ENCODE measurements at regions not wholly inside any gene's neighbourhood (a gene's known extent, or its start where the extent isn't known, plus 50 kb on each side); places are given as distances from the start of the nearest gene placed in this dataset.

DNA sequence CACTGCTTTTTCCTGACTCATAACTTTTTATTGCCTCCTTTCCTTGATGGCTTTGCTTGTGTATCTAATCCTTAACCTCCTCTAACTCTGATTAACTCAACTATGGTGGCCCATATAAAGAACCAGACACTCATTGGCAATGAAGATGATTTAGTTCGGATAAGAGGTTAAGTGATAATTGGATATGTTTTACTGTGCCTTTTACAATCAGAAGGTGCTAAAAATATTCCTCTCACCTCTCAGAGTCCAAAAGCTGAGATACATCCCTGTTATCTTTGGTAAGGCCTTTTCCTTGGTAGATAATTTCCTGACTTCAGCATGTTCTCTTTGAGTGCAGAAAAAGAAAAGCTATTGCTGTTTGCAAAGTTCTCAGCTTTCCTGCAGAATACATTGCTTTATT lies 367.7 kb downstream of the SLC16A7 start:
- no peaks in the 10 kb centered on the region for H3K9me3 ChIP-seq
- H3K27ac ChIP-seq: no peak overlapping the region
- no peak overlapping the region for H3K4me3 ChIP-seq (ENCODE audit: low read depth in 1 of 2, low read length in 1 of 2)
- H3K36me3 ChIP-seq: no peaks in the 10 kb centered on the region
- no peaks in the 10 kb centered on the region for H3K4me1 ChIP-seq (ENCODE audit: control insufficient read depth in 1 of 2, insufficient read depth in 1 of 2, low read depth in 1 of 2, low read length in 1 of 2)
- no peaks in the 10 kb centered on the region for H3K27me3 ChIP-seq
- TF ChIP-seq, protein P1, sequence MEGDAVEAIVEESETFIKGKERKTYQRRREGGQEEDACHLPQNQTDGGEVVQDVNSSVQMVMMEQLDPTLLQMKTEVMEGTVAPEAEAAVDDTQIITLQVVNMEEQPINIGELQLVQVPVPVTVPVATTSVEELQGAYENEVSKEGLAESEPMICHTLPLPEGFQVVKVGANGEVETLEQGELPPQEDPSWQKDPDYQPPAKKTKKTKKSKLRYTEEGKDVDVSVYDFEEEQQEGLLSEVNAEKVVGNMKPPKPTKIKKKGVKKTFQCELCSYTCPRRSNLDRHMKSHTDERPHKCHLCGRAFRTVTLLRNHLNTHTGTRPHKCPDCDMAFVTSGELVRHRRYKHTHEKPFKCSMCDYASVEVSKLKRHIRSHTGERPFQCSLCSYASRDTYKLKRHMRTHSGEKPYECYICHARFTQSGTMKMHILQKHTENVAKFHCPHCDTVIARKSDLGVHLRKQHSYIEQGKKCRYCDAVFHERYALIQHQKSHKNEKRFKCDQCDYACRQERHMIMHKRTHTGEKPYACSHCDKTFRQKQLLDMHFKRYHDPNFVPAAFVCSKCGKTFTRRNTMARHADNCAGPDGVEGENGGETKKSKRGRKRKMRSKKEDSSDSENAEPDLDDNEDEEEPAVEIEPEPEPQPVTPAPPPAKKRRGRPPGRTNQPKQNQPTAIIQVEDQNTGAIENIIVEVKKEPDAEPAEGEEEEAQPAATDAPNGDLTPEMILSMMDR (IDR thresholded peaks at IDR 0.05): no peak

DNA sequence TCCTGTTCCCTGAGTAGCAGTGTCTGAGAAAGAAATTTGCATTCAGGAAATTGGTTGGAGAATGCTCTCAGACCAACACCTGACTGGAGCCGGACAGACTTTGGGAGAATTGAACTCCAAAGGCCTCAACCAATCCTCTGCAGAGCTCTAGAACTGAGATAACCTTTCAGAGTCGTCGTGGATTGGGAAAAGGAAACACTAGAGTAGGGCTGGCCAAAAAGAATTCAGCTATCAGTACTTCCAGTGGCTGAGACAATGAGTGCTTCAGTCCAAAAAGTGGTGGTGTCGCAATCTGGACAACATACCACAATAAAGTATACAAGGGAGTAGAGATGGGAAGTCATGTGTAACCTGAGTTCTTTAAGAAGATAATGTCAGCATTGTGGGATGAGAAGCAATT lies 377.1 kb downstream of the SLC16A7 start:
- Histone ChIP-seq H3K36me3 (no peaks in the 10 kb centered on the region), H3K9me3 (no peaks in the 10 kb centered on the region), H3K4me3 (ENCODE audit: low read depth in 1 of 2, low read length in 1 of 2) (no peak overlapping the region), H3K4me1 (ENCODE audit: control insufficient read depth in 1 of 2, insufficient read depth in 1 of 2, low read depth in 1 of 2, low read length in 1 of 2) (no peaks in the 10 kb centered on the region), H3K27me3 (no peaks in the 10 kb centered on the region), H3K27ac (no peak overlapping the region)
- TF ChIP-seq, protein P1 (IDR thresholded peaks at IDR 0.05): no peak

DNA sequence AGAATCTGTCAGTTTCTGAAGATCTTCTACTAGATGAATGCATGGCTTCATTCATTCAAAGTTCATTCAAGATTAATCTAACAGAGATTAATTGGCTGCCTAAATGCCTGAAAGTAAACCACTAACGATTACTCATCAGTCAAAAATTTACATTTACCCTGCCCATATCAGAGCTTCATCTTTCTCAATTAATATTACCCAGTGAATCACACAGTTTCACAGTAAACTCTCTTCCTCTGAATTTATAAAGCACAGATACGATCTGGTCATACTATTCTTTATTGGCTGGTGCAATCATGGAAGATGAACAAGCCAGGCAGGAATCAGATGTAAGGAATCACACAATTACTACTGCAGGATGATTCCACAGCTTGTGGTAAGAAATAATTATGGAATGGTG lies 377.7 kb downstream of the SLC16A7 start:
- H3K27ac ChIP-seq: no peak overlapping the region
- no peaks in the 10 kb centered on the region for H3K4me1 ChIP-seq (ENCODE audit: control insufficient read depth in 1 of 2, insufficient read depth in 1 of 2, low read depth in 1 of 2, low read length in 1 of 2)

DNA sequence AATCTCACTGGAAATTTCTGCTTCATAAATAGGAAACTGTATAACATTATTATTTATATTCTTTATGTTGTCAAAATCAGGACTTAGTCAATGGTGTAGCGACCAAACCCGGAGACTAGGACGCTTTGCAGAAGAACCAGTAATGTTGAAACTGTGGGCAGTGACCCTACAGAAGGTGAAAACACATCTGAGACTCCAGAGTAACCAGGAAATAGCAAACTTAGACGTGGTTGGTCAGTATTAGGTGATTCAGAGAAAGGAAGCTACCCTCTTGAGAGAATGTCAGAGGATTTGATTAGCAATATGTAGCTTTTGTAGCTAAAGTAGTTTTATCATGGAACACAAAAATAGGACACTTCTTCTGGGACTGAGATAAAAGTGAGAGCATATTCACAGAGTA lies 381.9 kb downstream of the SLC16A7 start:
- Histone ChIP-seq H3K4me1 (ENCODE audit: control insufficient read depth in 1 of 2, insufficient read depth in 1 of 2, low read depth in 1 of 2, low read length in 1 of 2) (no peaks in the 10 kb centered on the region), H3K4me3 (ENCODE audit: low read depth in 1 of 2, low read length in 1 of 2) (no peak overlapping the region), H3K27ac (no peak overlapping the region), H3K9me3 (no peaks in the 10 kb centered on the region), H3K27me3 (no peaks in the 10 kb centered on the region), H3K36me3 (no peaks in the 10 kb centered on the region)
- TF ChIP-seq, protein P1 (IDR thresholded peaks at IDR 0.05): no peak

More for the DNA sequence above, 377.7 kb downstream of the SLC16A7 start:
- TF ChIP-seq, protein P1 (IDR thresholded peaks at IDR 0.05): no peak
- Histone ChIP-seq H3K4me3 (ENCODE audit: low read depth in 1 of 2, low read length in 1 of 2) (no peak overlapping the region), H3K36me3 (no peaks in the 10 kb centered on the region), H3K27me3 (no peaks in the 10 kb centered on the region), H3K9me3 (no peaks in the 10 kb centered on the region)

DNA sequence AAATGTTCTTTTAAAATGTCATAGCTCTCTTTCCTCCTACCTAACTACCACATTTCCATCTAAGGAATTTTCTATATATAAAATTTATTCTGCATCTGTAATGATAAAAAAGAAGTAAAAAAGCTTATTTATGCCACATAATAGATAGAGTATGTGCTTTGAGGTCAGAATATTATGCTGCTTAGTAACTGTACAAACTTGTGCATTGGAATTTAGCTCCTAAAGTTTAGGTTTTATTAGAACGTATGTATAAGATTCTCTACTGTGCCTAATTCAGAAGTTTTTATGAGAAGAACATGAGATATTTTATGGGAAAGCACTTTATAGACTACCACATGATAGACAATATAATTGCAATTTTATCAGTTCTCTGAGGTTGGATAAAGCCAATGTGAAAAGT lies 384.6 kb downstream of the SLC16A7 start:
- no peaks in the 10 kb centered on the region for H3K4me1 ChIP-seq (ENCODE audit: control insufficient read depth in 1 of 2, insufficient read depth in 1 of 2, low read depth in 1 of 2, low read length in 1 of 2)
- H3K4me3 ChIP-seq (ENCODE audit: low read depth in 1 of 2, low read length in 1 of 2): no peak overlapping the region
- no peaks in the 10 kb centered on the region for H3K36me3 ChIP-seq
- H3K27me3 ChIP-seq: no peaks in the 10 kb centered on the region
- TF ChIP-seq, protein P1 (IDR thresholded peaks at IDR 0.05): no peak
- no peaks in the 10 kb centered on the region for H3K9me3 ChIP-seq
- no peak overlapping the region for H3K27ac ChIP-seq

DNA sequence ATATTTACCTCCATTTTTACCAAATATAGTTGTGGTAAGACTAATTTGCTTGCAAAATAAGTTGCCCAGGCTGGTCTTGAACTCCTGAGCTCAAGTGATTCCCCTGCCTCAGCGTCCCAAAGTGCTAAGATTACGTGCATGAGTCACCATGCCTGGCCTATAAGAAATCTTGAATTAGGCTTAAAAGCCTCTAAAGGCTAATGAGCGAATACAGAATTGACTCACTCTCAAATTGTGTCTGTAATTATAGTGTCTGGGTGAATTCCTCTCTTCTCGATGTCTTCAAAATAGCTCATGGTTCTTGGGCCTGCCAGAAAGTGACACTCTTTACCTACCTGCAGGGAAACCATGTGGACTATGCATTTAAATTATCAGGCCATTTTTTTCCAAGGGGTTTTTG lies 403.5 kb downstream of the SLC16A7 start:
- Histone ChIP-seq H3K4me1 (ENCODE audit: control insufficient read depth in 1 of 2, insufficient read depth in 1 of 2, low read depth in 1 of 2, low read length in 1 of 2) (no peaks in the 10 kb centered on the region), H3K27ac (no peak overlapping the region), H3K27me3 (no peaks in the 10 kb centered on the region), H3K36me3 (no peaks in the 10 kb centered on the region), H3K4me3 (ENCODE audit: low read depth in 1 of 2, low read length in 1 of 2) (no peak overlapping the region), H3K9me3 (peaks cover 4% of the 10 kb centered on the region)
- TF ChIP-seq, protein P1 (IDR thresholded peaks at IDR 0.05): no peak

Measured in neutrophil (primary cell).